Osteocyte (in vitro differentiated cells): ENCODE measurements at regions not wholly inside any gene's neighbourhood (a gene's known extent, or its start where the extent isn't known, plus 50 kb on each side); places are given as distances from the start of the nearest gene placed in this dataset.

ENCODE experiments used
- DNase-seq: peaks from one replicate; pipeline ENCODE4 v3.0.0; 2021; ENCODE audit warnings: mixed read lengths; ENCODE audit not compliant: unreplicated experiment; ENCODE audit errors: extremely low spot score
- H3K27ac Mint-ChIP-seq: one replicate; pipeline ENCODE4 v1.8.0; 2021; ENCODE audit warnings: mild to moderate bottlenecking, mixed read lengths; ENCODE audit not compliant: unreplicated experiment
- H3K27me3 Mint-ChIP-seq: one replicate; pipeline ENCODE4 v1.8.0; 2021; ENCODE audit warnings: mixed read lengths; ENCODE audit not compliant: unreplicated experiment
- H3K36me3 Mint-ChIP-seq: one replicate; pipeline ENCODE4 v1.8.0; 2021; ENCODE audit warnings: mixed read lengths; ENCODE audit not compliant: unreplicated experiment
- H3K4me1 Mint-ChIP-seq: one replicate; pipeline ENCODE4 v1.8.0; 2021; ENCODE audit warnings: mixed read lengths; ENCODE audit not compliant: unreplicated experiment
- H3K4me3 Mint-ChIP-seq: one replicate; pipeline ENCODE4 v1.8.0; 2021; ENCODE audit warnings: mild to moderate bottlenecking, moderate library complexity, mixed read lengths; ENCODE audit not compliant: unreplicated experiment
- H3K9me3 Mint-ChIP-seq: one replicate; pipeline ENCODE4 v1.8.0; 2021; ENCODE audit warnings: mixed read lengths; ENCODE audit not compliant: unreplicated experiment
- TF ChIP-seq, protein P1 (sequence below): fragments of 200-600 bp; sonication (generic); IDR thresholded peaks from 2 replicates; pipeline ENCODE4 v1.5.0; 2021; ENCODE audit warnings: antibody characterized with exemption, mild to moderate bottlenecking, moderate library complexity

- Mint-ChIP-seq H3K9me3 (peaks cover 35% of the 10 kb centered on the region), H3K27me3 (no peaks in the 10 kb centered on the region), H3K4me3 (no peak overlapping the region), H3K36me3 (no peaks in the 10 kb centered on the region), H3K27ac (no peak overlapping the region), H3K4me1 (no peaks in the 10 kb centered on the region)
- DNase-seq: no peak
- TF ChIP-seq, protein P1, sequence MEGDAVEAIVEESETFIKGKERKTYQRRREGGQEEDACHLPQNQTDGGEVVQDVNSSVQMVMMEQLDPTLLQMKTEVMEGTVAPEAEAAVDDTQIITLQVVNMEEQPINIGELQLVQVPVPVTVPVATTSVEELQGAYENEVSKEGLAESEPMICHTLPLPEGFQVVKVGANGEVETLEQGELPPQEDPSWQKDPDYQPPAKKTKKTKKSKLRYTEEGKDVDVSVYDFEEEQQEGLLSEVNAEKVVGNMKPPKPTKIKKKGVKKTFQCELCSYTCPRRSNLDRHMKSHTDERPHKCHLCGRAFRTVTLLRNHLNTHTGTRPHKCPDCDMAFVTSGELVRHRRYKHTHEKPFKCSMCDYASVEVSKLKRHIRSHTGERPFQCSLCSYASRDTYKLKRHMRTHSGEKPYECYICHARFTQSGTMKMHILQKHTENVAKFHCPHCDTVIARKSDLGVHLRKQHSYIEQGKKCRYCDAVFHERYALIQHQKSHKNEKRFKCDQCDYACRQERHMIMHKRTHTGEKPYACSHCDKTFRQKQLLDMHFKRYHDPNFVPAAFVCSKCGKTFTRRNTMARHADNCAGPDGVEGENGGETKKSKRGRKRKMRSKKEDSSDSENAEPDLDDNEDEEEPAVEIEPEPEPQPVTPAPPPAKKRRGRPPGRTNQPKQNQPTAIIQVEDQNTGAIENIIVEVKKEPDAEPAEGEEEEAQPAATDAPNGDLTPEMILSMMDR: no peak
Observed at GRCh38 chr2:116580209-116580608, 1234.3 kb upstream of the DDX18 start.

DNA sequence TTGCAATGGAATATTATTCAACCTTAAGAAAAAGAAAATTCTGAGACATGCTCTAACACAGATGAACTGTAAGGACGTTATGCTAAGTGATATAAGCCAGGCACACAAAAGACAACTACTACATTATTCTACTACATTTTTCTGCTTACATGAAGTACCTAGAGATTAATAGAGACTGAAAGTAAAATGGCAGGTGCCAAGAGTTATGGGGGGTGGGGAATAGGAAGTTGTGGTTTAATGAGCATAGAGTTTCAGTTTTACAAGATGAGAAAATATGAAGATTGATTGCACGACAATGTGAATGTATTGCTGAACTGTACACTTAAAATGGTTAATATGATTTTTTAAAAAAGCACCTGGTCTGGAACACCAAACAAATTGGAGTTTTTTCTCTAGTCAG lies 1231.6 kb upstream of the DDX18 start:
- TF ChIP-seq, protein P1: no peak
- Mint-ChIP-seq H3K36me3 (no peaks in the 10 kb centered on the region), H3K27me3 (no peaks in the 10 kb centered on the region), H3K4me3 (no peak overlapping the region), H3K4me1 (no peaks in the 10 kb centered on the region), H3K27ac (no peak overlapping the region), H3K9me3 (peaks cover 31% of the 10 kb centered on the region)
- no peak for DNase-seq

GRCh38 chr2:116585669-116586327 lies 1228.7 kb upstream of the DDX18 start:
- H3K9me3 Mint-ChIP-seq: peaks cover 28% of the 10 kb centered on the region
- no peak for DNase-seq
- H3K27ac Mint-ChIP-seq: no peak overlapping the region
- no peaks in the 10 kb centered on the region for H3K4me1 Mint-ChIP-seq
- H3K4me3 Mint-ChIP-seq: no peak overlapping the region
- H3K27me3 Mint-ChIP-seq: no peaks in the 10 kb centered on the region
- H3K36me3 Mint-ChIP-seq: no peaks in the 10 kb centered on the region
- TF ChIP-seq, protein P1: no peak

DNA sequence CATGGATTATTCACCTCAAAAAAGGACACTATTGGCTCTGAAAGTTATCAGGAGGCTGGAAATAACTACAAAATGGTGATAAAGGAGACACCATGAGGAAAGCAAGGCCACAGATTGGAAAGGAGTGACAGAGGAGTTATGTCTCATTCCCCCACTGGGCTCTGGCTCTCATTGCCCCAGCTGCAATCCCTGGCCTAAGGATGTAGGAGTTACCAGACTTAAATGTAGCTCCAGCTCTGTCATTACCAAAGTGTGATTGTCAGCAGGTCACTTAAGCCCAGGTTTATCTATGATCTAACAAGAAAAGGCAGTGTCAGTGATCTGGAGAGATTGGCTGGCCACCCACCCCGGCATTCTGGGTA lies 1228.2 kb upstream of the DDX18 start:
- DNase-seq: no peak
- Mint-ChIP-seq H3K4me3 (no peak overlapping the region), H3K36me3 (no peaks in the 10 kb centered on the region), H3K27ac (no peak overlapping the region), H3K27me3 (no peaks in the 10 kb centered on the region), H3K9me3 (peaks cover 28% of the 10 kb centered on the region), H3K4me1 (no peaks in the 10 kb centered on the region)
- TF ChIP-seq, protein P1: no peak
